AG09309 (cell line): ENCODE measurements at regions not wholly inside any gene's neighbourhood (a gene's known extent, or its start where the extent isn't known, plus 50 kb on each side); places are given as distances from the start of the nearest gene placed in this dataset.

ENCODE experiments used
- DNase-seq: peaks from one replicate; pipeline ENCODE4 v3.0.0-alpha.2; 2010; ENCODE audit warnings: low read depth
- H3K4me3 ChIP-seq: 2 replicates; pipeline ENCODE4 v1.5.1; 2011; ENCODE audit warnings: mild to moderate bottlenecking, low read depth, low read length, moderate library complexity; ENCODE audit not compliant: control insufficient read depth
- CTCF ChIP-seq: IDR thresholded peaks from 2 replicates; pipeline ENCODE4 v1.5.1; 2011; ENCODE audit warnings: mild to moderate bottlenecking, low read depth, low read length, inconsistent platforms; ENCODE audit not compliant: insufficient read depth, control insufficient read depth; ENCODE audit errors: missing control alignments

- no peak for DNase-seq
- H3K4me3 ChIP-seq = no peak overlapping the region
- TF ChIP-seq CTCF = no peak
Measured at GRCh38 chr1:239575113-239575512, 188.7 kb downstream of the CHRM3 start.

- no peak for TF ChIP-seq CTCF
- DNase-seq = no peak
- no peak overlapping the region for H3K4me3 ChIP-seq
Measured at GRCh38 chr1:239583536-239583935, 197.2 kb downstream of the CHRM3 start.

DNA sequence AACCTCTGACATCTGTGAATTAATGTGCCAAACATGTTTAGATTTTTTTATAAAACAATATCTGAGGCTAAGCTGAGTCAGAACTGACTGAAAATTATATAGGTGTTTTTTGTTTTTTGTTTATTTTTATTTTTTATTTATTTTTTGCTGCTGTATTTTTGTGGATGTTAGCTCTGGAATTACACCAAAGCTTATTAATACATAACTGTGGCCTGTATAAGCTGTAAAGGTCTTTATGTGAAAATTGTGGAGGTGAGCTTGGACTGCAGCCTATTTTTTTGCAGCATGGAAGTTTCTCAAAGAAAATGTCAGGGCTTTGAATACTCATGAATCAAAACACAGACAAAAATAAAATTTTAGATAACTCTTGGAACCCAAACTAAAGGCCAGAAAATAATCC lies 199.8 kb downstream of the CHRM3 start:
- no peak for DNase-seq
- no peak for TF ChIP-seq CTCF
- no peak overlapping the region for H3K4me3 ChIP-seq

GRCh38 chr1:239587066-239587465 lies 200.7 kb downstream of the CHRM3 start:
- DNase-seq = no peak
- H3K4me3 ChIP-seq = no peak overlapping the region
- TF ChIP-seq CTCF = no peak

DNA sequence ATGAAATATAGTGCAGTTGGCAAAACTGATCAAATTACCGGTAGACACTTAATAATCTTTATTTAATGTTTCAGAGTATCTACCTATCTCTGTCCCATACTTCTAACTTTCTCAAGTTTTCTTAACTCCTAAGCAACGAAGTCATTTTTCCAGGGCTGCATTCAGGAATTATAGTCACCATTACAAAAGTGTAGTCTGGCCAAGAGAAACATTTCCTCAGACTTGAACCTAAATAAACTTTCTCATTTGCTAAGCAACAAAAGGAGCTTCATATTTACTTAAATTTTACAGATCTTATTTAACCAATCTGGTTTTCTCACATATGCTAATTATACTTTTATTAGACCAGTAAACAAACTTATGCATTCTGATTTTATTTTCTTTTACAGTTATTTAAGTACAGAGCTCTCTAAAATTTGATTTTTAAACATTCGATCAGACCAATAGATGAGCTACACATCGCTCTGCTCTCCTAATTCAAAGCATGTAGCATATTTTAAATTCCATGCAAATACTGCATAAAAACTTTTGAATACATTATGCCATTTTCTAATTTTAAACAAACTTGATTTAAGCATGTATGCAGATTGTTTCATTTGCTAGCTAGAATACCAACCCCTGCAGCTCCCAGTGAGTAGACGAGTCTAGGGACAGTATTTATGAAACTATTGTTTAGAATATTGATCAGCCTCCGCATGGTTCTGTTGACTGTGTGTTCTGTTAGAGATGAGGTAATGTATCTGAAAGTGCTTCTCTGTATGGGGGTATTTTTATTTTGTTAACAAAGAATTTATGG lies 201.4 kb downstream of the CHRM3 start:
- no peak for DNase-seq
- H3K4me3 ChIP-seq = no peak overlapping the region
- no peak for TF ChIP-seq CTCF

DNA sequence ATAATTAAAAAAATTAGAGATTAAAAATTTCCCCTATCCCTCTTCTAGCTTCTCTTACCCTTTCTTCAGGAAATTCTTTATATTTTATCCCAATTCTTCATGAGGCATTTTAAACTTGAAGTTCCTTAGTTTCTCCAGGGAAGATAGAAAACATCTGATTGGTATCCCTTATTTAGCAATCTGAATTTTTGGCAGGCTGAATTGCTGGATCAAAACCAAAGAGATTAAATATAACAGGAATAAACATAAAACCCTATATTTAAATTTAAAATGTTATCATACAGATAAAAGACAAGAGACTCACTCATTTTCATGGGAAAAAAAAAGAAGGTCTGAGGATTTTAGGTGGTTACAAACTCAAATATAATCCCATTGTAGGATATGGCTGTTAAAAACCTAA lies 204.2 kb downstream of the CHRM3 start:
- TF ChIP-seq CTCF = no peak
- no peak for DNase-seq
- no peak overlapping the region for H3K4me3 ChIP-seq
